HFFc6 (cell line): ENCODE measurements at regions not wholly inside any gene's neighbourhood (a gene's known extent, or its start where the extent isn't known, plus 50 kb on each side); places are given as distances from the start of the nearest gene placed in this dataset.
"Not testable (repeated sequence)": the region's sequence is repeated elsewhere in the genome, so short reads cannot be mapped to it uniquely, and the experiment has no call there.

Source experiments
- DNase-seq: peaks from one replicate; pipeline ENCODE4 v3.0.0-alpha.2; 2018
- H3K27ac Mint-ChIP-seq: 2 replicates; pipeline ENCODE4 v1.8.0; 2020; ENCODE audit warnings: mild to moderate bottlenecking, mixed read lengths
- H3K27me3 Mint-ChIP-seq: 2 replicates; pipeline ENCODE4 v1.8.0; 2021; ENCODE audit warnings: mild to moderate bottlenecking, moderate library complexity, mixed read lengths; ENCODE audit not compliant: insufficient read depth
- H3K36me3 Mint-ChIP-seq: 2 replicates; pipeline ENCODE4 v1.8.0; 2021; ENCODE audit warnings: low read depth, mixed read lengths
- H3K4me1 Mint-ChIP-seq: 2 replicates; pipeline ENCODE4 v1.8.0; 2020; ENCODE audit warnings: low read depth, mixed read lengths
- H3K4me3 Mint-ChIP-seq: 2 replicates; pipeline ENCODE4 v1.8.0; 2020; ENCODE audit warnings: mild to moderate bottlenecking, moderate library complexity, mixed read lengths
- H3K9me3 Mint-ChIP-seq: 2 replicates; pipeline ENCODE4 v1.8.0; 2020; ENCODE audit warnings: mild to moderate bottlenecking, mixed read lengths
- TF ChIP-seq, protein P1 (sequence below): fragments of 200-600 bp; sonication (generic); IDR thresholded peaks from 2 replicates; pipeline ENCODE4 v1.5.0; 2021; ENCODE audit warnings: antibody characterized with exemption, mild to moderate bottlenecking

DNA sequence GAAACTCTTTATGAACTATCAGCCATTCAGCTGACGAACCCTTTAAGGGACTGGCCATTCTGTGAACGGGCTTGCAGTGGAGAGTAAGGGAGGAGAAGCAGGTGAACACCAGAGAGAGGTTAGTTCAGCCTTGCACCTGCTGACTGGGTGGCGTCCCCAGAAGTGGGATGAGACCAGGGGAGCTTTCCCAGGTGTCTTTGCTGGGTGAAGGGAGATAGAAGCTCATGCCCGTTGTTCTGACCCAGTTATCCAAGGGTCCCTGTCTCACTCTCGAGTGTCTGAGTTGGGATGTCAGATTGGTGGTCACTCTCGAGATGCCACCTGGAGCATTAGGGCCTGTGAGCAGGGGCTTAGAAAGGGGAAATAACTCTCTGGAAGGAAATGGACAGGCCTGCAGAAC, 68.7 kb downstream of the MSX2 start:
- TF ChIP-seq, protein P1, sequence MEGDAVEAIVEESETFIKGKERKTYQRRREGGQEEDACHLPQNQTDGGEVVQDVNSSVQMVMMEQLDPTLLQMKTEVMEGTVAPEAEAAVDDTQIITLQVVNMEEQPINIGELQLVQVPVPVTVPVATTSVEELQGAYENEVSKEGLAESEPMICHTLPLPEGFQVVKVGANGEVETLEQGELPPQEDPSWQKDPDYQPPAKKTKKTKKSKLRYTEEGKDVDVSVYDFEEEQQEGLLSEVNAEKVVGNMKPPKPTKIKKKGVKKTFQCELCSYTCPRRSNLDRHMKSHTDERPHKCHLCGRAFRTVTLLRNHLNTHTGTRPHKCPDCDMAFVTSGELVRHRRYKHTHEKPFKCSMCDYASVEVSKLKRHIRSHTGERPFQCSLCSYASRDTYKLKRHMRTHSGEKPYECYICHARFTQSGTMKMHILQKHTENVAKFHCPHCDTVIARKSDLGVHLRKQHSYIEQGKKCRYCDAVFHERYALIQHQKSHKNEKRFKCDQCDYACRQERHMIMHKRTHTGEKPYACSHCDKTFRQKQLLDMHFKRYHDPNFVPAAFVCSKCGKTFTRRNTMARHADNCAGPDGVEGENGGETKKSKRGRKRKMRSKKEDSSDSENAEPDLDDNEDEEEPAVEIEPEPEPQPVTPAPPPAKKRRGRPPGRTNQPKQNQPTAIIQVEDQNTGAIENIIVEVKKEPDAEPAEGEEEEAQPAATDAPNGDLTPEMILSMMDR = no peak
- Mint-ChIP-seq H3K27me3 (no peaks in the 10 kb centered on the region; the same call in 1 of the 2 replicates), H3K9me3 (peaks cover 37% of the 10 kb centered on the region), H3K27ac (no peak overlapping the region), H3K36me3 (no peaks in the 10 kb centered on the region), H3K4me1 (no peaks in the 10 kb centered on the region), H3K4me3 (no peak overlapping the region)
- DNase-seq = no peak

- H3K27ac Mint-ChIP-seq, DNase-seq, H3K4me3 Mint-ChIP-seq, H3K27me3 Mint-ChIP-seq, H3K4me1 Mint-ChIP-seq, H3K36me3 Mint-ChIP-seq: not testable (repeated sequence)
- H3K9me3 Mint-ChIP-seq = peaks cover 45% of the 10 kb centered on the region
Observed at GRCh38 chr5:174792265-174792664, 67.9 kb downstream of the MSX2 start.

DNA sequence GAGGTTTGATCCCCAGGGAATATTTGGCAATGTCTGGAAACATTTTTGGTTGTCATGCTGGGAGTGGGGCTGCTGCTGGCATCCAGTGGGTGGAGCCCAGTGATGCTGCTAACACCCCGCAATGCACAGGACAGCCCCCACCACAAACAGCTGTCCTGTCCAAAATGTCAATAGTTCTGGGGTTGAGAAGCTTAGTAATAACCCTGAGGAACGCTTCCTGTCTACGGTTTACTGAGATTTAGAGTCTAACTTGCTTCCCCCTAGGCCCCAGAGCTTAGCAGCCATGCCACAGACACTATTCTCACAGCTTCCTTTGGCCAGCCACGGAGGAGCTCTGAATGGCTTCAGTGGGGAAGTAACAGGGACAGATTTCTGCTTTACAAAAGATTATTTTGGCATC, 66.5 kb downstream of the MSX2 start:
- Mint-ChIP-seq H3K9me3 (peaks cover 51% of the 10 kb centered on the region), H3K4me1 (no peaks in the 10 kb centered on the region), H3K36me3 (no peaks in the 10 kb centered on the region), H3K27me3 (no peaks in the 10 kb centered on the region; the same call in 1 of the 2 replicates), H3K4me3 (no peak overlapping the region), H3K27ac (no peak overlapping the region)
- TF ChIP-seq, protein P1 = no peak
- no peak for DNase-seq

GRCh38 chr5:174789596-174789995, 65.2 kb downstream of the MSX2 start:
- Mint-ChIP-seq H3K36me3 (peaks cover 6% of the 10 kb centered on the region), H3K9me3 (peaks cover 63% of the 10 kb centered on the region), H3K4me1 (no peaks in the 10 kb centered on the region), H3K27me3 (no peaks in the 10 kb centered on the region; the same call in 1 of the 2 replicates), H3K4me3 (no peak overlapping the region), H3K27ac (no peak overlapping the region)
- no peak for DNase-seq
- TF ChIP-seq, protein P1 = no peak

- no peak for DNase-seq
Observed at GRCh38 chr5:174785120-174785680, 60.8 kb downstream of the MSX2 start.

More at GRCh38 chr5:174785120-174785680, 60.8 kb downstream of the MSX2 start:
- Mint-ChIP-seq H3K27ac (no peak overlapping the region), H3K4me1 (no peaks in the 10 kb centered on the region), H3K36me3 (peaks cover 6% of the 10 kb centered on the region), H3K9me3 (peaks cover 62% of the 10 kb centered on the region), H3K27me3 (no peaks in the 10 kb centered on the region; the same call in 1 of the 2 replicates), H3K4me3 (no peak overlapping the region)
- TF ChIP-seq, protein P1 = no peak
